HG02623 (cell line): ENCODE measurements at regions not wholly inside any gene's neighbourhood (a gene's known extent, or its start where the extent isn't known, plus 50 kb on each side); places are given as distances from the start of the nearest gene placed in this dataset.
"Not testable (repeated sequence)": the region's sequence is repeated elsewhere in the genome, so short reads cannot be mapped to it uniquely, and the experiment has no call there.

Experiments used
- ATAC-seq: cut with Tn5 transposase; IDR thresholded peaks from one replicate; pipeline ENCODE4 v1.9.1; 2021; ENCODE audit warnings: moderate library complexity; ENCODE audit not compliant: unreplicated experiment

DNA sequence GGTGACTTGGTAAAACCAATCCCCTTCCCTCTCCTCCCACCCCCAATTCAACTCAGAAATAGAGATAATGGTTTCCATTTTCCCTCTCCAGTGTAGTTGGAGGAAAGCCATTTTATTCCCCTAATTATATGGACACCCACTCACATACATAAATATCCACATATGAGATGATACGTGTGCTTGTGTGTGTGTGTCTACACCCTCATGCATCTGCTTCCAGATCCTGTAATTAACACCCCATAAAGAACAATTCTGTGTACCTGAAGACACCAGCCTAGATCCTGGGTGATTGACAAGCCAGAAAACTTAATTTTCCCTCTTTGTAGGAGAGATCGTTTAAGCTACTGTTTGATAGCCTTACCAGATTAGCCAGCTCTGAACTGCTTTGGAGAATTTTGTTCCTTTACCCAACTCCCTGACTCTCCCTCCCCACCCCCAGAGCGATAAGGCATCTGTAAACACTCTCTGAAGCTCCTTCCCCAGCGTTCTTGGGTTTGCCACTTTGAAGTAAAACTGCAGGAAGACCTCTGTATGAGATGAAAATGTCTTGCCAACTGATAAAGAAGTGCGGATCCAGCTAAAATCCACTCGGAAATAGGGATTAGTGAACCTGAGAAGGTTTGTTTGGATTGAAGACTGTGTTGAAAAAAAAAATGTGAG is 175.7 kb downstream of the RGS9 start:
- no peak for ATAC-seq

DNA sequence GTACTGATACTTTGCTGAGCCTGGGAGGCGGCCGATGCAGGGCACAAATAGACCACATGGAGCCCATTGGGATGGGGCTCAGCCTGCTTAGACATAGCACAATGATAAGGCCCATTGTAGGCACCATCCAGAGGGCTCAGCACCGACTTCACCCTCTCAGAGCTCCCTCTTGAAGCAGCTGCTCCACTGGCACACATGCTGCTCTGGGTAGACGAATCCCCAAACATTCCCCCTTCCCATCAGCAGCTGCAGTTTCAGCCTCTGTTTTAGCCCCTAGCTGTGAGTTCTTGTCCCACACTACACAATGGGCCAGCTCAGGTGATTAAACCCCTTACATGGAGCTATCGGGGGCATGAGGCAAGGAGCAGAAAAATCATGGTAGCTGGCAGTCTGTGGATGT is 174.1 kb downstream of the RGS9 start:
- no peak for ATAC-seq

DNA sequence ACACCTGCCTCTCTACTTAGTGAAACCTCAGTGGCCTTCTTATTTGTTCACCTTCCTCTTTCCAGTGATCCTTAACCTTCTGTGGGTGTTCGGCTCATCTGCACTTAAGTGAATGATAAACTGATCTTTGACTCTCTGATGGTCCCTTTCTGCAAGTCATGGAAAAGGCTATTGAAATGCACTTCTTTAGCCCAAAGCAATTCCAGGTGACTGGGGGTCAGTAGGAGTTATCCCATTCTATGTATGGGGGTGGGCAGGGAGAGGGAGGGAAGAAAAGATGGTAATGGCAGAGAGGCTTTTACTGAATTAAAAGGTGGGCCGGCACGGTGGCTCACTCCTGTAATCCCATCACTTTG is 170.8 kb downstream of the RGS9 start:
- ATAC-seq, result no peak

DNA sequence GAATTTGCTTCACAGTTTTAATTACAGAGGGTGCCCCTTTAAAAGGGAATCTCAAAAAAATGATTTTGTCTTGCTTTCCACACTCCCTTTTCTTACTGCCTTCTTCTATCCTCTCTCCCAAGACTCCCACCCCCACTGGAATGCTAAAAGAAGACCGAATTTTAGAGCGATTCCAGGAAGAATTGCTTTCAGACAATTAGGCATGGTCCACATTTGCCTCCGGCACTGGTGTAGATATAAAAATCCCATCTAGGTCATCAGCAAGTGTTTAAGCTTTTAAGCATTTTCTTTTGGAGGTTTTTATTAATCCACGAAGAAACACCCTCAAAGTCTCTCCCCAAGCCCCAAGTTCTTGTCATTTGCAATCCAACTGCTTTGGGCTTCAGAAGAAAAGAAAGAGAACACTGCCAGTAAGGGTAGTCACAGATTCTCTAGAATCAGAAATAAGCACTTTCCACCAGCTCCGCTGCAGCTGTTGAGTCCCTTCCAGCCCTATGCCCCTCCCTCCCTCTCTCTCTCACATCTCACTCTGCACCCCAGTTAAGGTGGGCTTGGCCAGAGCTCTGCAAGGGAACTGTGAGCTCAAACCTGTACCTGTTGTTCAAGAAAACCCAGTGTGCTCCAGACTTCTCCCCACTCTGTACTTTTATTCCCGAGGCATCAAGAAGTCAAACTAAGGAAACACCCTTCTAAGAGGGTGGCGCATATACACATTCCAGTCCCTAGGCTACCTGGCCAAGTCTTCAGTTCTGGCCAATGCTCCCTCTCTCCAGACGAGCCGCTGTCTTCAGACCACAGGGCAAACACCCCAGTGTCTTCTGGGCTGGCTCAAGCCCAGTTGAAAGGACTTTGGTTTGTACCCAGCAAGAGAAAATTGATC is 170.2 kb downstream of the RGS9 start:
- ATAC-seq, result no peak

DNA sequence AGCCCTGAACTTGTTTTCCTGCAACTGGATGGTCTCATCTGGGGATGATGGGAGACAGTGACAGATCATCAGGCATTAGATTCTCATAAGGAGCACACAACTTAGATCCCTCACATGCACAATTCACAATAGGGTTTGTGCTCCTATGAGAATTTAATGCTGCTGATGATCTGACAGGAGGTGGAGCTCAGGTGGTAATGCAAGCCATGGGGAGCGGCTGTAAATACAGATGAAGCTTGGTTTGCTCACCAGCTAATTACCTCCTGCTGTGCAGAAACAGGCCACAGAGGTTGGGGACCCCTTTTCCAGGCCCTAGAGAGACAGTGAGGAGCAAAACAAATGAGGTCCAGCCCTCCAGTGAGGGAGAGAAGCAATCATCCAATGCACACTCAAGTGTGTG is 168.6 kb downstream of the RGS9 start:
- ATAC-seq, result no peak

DNA sequence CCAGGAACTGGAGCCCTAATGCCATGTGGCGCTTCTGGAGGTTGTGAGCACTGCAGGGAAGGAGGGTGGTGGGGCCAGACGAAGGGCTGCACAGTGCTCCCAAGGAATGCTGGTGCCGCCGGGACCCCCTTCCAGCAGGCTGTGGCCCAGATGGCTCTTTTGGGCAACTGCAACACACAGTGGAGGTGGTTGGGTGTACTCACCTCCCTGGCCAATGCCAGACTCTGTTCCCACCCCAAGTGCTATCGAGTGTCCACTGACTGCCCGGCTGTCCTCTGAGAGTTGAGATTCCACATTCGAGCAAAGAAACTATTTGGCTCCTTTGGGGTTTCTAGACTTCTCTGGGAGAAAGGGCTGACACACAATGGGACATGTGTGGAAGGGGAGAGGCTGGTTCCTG is 167.9 kb downstream of the RGS9 start:
- ATAC-seq, result no peak

DNA sequence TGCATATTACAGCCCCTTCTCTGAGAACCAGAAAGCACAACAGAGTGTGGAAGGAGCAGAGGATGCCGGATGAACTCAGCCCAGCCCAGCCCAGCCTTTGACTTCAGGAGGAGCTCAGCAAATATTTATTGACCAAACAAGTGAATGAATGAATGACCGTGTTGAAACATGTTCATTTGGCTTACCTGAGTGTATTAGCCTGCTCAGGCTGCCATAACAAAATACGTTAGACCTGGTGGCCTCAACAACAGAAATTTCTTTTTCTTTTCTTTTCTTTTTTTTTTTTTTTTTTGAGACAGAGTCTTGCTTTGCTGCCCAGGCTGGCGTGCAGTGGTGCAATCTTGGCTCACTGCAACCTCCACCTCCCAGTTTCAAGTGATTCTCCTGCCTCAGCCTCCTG is 164.7 kb downstream of the RGS9 start:
- not testable (repeated sequence) for ATAC-seq

DNA sequence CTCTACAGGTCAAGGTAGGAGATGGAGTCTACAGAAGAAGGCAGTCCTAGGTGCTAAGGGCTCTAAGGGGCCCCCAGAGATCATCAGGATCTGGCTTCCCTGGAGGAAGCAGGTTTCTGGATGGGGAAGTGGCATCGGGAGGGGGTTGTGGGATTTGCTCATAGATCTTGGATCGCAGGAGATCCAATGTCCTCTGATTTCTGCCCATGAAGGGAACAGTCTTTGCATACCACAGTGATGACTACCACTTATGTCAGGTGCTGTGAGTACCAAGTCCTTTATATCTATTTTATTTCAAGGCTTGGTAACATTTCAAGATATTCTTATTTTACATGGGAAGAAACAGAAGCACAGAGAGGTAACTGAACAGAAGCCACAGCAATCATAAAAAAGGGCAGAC is 164.0 kb downstream of the RGS9 start:
- no peak for ATAC-seq

DNA sequence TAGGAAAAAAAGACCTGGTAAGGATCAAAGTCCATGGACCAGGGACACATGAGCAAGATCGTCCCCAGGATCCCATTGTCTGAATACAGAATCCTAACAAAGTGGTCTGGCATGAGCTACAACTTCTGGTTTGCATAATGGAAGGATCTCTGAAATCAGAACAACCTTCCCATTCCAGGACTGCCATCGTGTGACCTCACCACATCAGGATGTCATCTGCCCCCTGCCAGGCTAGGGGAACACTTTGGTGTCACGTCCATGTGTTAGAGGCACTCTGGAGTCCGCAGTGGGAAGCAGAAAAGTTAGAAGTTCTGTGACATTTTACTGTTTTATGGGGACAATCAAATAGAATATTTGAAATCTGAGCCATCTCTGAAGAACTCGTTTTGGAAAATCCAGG is 160.7 kb downstream of the RGS9 start:
- ATAC-seq, result no peak

DNA sequence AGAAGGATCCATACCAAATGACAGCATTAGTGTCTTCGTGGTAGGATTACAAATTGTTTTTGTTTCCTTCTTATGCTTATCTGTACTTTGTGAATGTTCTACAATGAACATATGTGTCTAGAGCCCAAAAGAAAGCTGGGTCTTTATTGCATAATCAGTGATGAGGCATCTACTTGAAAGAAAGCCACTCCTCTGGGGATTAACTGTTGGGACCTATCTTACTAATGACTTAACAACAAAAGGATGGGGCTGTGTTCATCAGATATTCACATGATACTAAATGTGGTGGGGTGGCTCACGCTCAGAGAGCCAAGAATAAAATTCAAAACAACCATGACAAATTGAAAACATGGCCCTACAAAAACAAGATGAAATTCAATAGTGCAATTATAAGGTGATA is 160.2 kb downstream of the RGS9 start:
- ATAC-seq, result no peak

DNA sequence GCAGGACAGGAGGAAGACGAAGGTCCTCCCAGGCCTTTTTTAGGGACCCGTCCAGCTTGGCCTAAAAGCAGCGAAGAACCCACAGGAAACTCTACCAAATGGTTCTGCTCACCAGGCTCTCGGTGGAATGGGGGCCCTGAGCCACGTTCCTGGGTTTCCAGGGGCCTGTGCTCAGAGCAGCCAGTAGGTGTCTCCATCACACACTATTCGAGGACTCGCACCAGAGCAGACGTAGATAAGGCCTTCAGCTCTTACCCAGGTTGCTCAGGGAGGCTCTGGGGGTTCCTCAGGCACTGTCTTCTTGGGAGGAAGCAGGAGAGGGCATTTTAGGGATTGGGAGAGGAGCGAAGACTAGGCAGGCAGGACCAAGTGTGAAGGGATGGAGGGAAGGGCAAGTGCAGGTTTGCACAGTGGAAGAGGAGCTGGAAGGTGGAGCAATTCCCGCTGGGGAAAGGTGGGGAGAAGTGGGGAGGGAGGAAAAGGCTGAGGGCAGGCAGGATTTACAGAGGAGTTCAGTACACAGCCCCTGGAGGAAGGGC is 157.1 kb downstream of the RGS9 start:
- peak; percentile 47 for ATAC-seq

DNA sequence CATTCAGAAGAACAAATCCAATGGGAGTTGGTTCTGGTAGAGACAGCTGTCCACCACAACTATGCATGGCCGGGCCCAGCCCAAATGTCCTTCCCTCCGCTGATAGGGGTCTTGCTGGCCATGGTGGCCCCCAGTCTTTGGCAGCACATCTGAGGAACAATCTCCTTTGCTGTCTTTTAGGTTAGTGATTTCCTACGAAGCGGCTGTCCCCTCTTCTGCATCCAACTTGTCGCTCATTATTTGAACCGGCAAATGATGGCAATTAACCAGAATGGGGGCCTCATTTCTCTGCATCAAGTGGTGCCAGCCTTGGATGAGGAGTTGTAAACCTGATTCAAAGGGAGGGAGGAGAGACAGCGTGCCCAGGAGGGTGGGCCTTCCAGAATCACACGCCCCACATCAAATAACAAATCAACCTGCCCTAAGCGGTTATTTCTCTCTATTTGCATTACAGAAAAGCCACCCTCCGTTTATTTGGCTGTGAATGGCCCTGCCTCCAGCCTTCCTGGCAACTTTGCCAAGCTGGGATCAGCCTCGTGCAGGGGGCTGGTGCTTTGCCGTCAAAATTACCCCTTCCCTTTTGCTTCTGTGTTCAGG is 156.5 kb downstream of the RGS9 start:
- ATAC-seq, result no peak

DNA sequence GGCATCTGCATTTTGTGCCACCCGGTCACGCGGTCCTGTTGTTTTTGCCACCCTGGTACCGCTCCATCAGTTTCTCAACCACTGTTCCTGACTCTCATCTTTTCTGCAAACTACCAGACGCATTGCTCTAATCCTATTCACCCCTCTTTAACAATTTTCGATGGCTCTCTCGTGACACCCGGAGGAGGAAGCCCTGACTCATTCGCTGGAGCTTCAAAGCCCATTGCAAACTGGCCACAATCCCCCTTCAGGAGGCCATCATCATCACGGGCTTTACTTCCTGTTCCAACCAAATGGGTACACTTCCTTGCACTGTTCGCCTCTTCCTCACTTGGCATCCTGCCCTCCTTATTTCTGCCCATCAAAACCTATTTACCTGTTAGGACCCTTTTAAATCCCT is 155.3 kb downstream of the RGS9 start:
- ATAC-seq, result no peak

DNA sequence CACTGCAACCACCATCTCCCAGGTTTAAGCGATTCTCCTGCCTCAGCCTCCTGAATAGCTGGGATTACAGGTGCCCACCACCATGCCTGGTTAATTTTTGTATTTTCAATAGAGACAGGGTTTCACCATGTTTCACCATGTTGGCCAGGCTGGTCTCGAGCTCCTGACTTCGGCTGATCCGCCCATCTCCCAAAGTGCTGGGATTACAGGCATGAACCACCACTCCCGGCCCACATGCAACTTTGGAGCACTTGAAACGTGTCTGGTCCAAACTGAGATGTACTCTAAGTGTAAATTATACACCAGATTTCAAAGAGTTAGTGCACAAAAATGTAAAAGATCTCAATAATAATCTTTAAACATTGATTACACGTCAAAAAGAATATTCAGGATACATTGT is 154.1 kb downstream of the RGS9 start:
- ATAC-seq, result not testable (repeated sequence)

DNA sequence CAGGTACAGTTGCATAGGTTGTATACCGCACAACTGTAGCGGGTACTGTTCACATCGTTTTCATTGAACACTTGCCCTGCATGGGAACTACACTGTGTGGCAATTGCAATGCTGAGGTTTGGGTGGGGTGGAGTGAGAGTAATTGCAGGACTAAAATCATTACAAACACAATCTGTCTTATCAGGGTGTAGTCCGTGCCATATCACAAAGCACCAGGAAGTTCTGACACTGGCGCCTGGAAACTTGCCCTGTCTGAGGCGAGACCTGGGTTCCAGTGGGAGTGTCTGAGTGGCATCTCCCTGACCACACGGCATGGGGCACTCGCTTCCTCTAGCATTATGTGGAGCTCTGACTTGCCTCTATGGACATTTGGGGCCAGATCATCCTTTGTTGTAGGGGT is 153.4 kb downstream of the RGS9 start:
- ATAC-seq, result no peak

DNA sequence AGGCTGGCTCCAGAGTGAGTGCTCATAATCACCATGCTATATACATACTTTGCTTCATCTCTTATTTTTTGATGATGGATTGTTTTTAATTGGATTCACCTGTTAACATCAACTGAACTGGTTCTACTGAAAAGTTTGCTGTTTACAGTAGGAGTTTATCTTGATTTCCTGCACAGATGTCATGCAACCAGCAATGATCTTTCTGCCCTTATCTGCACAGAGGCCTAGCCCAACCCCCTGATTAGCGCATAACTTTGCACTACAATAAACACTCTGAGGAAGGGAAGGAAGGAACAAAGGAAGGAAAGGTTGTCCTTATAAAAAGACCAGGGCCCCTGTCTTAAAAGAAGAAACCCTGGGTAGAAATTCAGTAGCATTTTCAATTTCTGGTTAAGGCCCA is 152.9 kb downstream of the RGS9 start:
- ATAC-seq, result no peak

DNA sequence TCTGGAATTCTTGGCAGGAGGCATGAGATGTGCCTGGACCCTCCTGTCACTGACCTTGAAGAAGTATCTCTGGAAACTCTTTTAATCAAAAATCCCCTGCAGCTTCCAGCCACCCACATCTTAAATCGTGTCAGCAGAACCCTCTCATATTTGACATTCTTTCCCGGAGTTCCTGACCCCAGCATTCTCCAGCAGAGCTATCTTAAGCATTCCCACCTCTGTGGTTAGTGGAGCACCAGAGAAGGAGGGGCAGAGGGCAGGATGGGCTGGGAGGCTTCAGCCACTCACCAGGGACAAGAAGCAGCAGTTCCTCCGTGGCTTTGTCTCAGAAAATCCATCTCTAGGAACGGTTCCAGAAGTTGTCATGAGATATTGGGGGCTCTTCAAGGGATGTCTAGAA is 149.9 kb downstream of the RGS9 start:
- ATAC-seq, result no peak

DNA sequence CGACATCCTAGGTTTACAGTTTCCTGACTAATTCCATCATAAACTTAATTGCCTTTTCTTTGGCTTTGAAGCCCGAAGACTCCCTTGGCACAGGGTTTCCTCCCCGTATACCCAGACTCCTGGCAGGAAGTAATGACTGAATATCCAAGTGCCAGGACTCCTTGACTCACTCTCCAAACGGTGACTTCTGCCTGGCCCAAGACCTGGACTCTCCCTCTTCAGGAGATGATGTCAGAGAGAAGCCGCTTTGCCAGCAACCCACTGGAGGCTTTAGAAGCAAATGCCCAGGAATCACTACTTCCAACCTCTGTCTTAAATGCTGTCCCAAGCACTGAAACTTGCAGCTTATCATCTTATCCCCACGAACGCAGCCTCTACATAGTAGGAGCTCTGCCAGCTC is 146.5 kb downstream of the RGS9 start:
- no peak for ATAC-seq

DNA sequence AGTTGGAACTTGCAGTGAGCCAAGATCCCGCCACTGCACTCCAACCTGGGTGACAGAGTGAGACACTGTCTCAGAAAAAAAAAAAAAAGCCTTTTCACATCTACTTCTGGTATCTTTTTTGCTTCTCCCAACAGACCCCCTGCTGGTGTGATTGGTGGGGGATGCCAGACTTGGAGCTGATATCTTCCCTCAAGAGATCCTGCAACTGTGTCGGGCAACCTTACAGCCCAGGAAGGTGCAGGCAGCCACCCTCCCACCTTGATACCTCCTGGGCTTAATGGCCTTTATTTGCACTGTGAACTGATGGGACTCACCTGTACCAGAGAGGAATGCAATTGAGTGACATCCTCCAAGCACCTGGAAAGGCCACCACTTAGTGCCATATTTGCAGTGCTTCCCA is 142.3 kb downstream of the RGS9 start:
- no peak for ATAC-seq

DNA sequence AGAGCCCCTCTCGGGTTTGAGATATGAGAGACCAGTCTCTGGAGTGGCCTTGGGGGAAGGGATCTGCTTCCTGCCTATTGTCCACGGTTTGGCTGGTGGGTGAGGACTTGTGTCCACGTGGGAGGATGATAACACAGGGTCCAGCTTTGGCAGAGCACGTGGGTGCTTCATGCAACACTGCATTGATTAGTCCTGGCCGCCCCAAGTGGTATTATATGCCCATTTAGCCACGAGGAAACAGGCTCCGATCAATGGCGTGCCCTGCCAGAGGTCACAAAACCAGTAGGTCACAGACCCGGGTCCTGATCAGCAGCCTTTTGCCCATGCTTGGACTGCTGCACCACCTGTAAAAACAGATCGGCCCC is 141.6 kb downstream of the RGS9 start:
- ATAC-seq, result no peak

DNA sequence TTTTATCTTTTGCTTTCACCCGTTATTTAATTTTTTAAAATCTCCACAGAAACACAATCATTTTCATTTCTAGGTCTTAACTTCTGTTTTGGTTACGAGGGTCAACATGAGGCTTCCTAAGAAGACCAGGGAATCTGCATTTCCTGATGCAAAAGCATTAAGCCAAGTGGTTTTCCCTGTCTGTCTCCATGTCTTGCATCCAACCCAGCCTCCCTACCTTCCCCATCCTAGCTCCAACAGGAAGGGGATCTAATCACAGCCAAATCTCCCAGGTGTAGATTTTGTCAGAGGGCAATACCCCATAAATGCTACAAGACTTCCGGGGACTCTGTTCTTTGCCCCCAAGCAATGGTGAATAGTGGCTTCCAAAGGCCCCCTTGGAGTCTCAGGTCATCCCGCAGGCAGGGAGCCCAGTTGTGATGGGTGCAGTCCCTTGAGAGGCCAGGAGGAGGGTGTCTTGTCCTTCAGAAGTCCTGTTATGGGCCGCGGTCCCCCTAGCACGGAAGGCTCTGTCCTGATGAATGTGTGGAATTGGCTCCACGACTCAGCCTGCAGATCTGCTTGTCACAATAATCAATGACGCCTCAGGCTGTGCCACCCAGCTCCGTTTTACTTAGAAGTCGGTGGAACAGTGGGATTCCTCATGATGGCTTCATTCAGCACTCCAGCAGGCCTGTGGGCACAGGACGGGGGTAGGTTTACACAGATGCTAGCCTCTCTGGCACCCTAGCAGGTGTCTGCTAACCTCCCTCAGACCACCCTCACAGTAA is 141.1 kb downstream of the RGS9 start:
- ATAC-seq, result no peak
